Epithelial cell of esophagus (primary cell): ENCODE measurements at regions not wholly inside any gene's neighbourhood (a gene's known extent, or its start where the extent isn't known, plus 50 kb on each side); places are given as distances from the start of the nearest gene placed in this dataset.

Source experiments
- DNase-seq: peaks from one replicate; pipeline ENCODE4 v3.0.0; 2010; ENCODE audit warnings: low read depth
- H3K4me3 ChIP-seq: 2 replicates; pipeline ENCODE4 v1.5.1; 2011; ENCODE audit warnings: mild to moderate bottlenecking, low read length, control low read depth
- TF ChIP-seq, protein P1 (sequence below): IDR thresholded peaks from 2 replicates; pipeline ENCODE4 v1.5.1; 2011; ENCODE audit warnings: low read depth, mild to moderate bottlenecking, low read length, control low read depth, inconsistent platforms; ENCODE audit not compliant: insufficient read depth; ENCODE audit errors: missing control alignments

DNA sequence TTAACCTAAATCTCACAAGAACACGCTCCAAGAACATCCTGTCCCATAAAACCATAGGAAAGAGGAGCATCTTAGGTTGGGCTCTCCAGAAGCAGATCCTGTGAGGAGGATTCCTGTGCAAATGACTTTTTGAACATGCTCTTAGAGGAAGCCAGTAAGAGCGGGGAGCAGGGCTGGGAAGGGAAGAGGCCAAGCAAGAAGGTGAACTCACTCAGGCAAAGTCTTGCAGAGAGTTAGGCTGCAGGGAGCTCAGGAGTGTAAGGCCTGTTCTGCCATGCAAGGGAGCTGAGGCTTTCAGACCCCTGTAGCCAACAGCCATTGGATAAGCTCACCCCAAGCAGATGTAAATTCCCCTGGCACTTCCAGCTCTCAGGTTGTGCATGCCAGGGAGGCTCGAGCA is 63.6 kb upstream of the LY86 start:
- no peak for DNase-seq
- TF ChIP-seq, protein P1, sequence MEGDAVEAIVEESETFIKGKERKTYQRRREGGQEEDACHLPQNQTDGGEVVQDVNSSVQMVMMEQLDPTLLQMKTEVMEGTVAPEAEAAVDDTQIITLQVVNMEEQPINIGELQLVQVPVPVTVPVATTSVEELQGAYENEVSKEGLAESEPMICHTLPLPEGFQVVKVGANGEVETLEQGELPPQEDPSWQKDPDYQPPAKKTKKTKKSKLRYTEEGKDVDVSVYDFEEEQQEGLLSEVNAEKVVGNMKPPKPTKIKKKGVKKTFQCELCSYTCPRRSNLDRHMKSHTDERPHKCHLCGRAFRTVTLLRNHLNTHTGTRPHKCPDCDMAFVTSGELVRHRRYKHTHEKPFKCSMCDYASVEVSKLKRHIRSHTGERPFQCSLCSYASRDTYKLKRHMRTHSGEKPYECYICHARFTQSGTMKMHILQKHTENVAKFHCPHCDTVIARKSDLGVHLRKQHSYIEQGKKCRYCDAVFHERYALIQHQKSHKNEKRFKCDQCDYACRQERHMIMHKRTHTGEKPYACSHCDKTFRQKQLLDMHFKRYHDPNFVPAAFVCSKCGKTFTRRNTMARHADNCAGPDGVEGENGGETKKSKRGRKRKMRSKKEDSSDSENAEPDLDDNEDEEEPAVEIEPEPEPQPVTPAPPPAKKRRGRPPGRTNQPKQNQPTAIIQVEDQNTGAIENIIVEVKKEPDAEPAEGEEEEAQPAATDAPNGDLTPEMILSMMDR: no peak
- H3K4me3 ChIP-seq: no peak overlapping the region

DNA sequence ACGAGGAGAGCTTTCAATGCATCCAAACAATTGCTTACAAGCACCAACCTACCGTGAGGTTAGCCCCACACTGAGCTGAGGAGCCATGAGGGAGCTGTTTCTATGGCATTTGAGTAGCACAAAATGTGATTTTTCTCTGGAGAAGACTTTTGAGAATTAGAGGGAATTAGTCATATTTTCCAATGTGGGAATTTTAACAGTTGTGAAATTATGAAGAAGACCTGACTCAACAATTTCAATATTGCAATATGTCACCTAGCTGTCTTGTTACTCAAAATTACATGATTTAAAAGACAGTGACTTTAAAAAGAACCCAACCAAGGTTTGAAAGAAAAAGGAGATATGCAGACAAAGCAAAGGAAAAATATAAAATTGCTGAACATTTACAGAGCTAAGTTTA is 62.6 kb upstream of the LY86 start:
- TF ChIP-seq, protein P1: no peak
- H3K4me3 ChIP-seq: no peak overlapping the region
- no peak for DNase-seq

DNA sequence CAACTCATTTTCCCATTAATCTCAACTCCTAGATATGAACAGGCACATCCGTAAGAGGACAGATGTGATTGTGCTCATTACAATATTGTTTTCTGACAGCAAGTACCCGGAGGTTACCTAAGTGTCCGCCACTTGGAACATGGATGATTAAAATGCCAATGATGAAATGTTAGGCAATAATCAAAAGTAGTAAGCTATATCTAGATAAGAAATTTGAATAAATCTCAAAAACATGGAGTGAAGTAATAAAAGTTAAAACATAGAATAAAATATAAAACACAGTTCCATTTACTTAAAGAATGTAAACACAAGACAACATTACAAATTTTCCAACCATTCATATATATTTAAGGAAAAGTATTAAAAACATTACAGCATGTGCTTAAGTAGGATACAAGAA is 59.2 kb upstream of the LY86 start:
- H3K4me3 ChIP-seq: no peak overlapping the region
- DNase-seq: no peak
- TF ChIP-seq, protein P1: no peak

DNA sequence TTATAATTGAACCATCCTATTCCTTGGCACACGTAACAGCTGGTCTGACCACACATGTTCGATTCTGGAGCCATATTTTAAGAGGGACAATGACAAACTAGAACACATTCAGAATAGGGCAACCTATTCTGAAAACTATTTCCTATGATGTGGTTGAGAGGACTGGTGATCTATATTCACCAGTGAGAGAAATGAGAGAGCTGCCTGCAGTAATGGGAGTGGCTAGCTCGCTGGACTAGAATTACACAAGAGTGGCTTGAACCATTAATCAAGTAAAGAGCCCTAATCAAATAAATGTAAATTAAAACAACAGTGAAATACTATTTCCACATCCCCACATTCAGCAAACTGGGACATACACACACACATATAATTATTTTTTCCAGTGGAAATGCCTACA is 55.3 kb upstream of the LY86 start:
- no peak for DNase-seq
- TF ChIP-seq, protein P1: no peak
- H3K4me3 ChIP-seq: no peak overlapping the region

DNA sequence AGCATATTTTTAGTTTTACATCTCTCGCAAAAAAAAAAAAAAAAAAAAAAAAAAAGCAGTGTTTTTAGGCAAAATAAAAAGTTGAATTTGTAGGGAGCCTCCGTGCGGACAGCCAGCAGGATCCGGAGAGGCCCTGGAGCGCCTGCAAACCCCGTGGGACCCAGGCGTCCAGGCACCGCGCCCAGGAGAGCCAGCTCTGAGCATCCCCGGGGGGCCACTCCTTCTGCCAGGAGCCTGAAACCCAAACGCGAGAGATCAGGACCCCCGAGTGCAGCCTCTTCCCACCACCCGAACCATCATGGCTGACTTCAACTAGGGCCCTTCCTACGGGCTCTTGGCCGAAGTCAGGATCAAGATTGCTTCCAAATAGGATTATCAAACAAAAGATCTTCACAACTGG is 54.1 kb upstream of the LY86 start:
- TF ChIP-seq, protein P1: no peak
- no peak overlapping the region for H3K4me3 ChIP-seq
- DNase-seq: no peak

DNA sequence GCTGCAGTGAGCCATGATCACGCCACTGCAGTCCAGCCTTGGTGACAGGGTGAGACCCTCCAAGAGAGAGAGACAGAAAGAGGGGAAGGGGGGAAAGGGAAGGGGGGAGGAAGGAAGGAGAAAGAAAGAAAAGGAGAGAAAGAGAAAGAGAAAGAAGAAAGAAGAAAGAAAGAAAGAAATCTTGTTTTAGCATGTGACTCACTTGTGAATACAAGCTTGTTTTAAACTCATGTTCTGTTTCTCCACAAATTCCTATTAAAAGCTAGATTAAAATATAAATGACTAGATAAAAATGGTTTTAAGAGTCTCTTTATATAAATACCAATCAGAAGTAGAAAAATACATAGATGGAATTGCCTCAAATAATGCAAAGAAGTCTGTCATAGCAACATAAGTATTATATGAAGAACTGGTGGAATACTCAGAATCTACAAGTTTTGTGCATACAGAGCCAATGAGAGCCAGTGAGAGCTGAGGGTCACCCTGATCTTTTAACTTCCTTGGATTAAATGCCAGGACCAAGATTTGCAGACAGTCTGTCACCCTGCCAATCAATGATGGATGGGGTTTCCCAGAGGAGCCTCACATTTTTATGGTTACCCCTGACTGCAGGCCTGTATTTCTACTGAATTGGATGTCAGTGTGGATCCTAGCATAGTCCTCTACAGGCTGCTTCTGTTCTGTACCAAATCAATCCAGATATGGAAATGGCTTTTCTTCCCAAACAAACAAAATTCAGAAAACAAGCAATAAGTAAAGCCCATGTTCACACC is 50.8 kb upstream of the LY86 start:
- no peak for DNase-seq
- TF ChIP-seq, protein P1: no peak
- no peak overlapping the region for H3K4me3 ChIP-seq

DNA sequence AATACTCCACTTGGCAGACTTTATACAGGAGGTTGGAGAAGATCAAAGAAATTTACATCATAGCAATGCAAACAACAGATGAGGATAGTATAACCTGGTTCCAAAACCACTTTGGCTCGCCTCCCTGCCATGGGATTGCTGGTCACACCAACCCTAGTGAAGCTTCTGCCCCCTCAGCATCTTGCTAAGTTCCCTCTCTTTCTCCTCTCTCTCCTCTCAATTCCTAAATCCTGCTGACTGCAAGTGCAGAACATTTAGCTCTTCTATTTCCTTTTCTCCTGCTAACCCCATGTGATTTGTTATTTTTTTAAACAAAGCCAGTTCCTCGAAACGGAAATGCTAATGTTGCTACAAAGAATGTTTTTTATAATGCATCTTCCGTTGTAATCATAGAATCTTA is 50.3 kb upstream of the LY86 start:
- no peak overlapping the region for H3K4me3 ChIP-seq
- DNase-seq: no peak
- TF ChIP-seq, protein P1: no peak
